Hepatocyte (in vitro differentiated cells): ENCODE measurements at regions not wholly inside any gene's neighbourhood (a gene's known extent, or its start where the extent isn't known, plus 50 kb on each side); places are given as distances from the start of the nearest gene placed in this dataset.

Experiments
- DNase-seq: peaks from one replicate; pipeline ENCODE4 v3.0.0-alpha.2; 2016; ENCODE audit warnings: low spot score
- H2AFZ ChIP-seq: fragments of 200-600 bp; sonication (generic); 2 replicates; pipeline ENCODE4 v1.6.0; 2016; ENCODE audit warnings: antibody characterized with exemption, mild to moderate bottlenecking
- H3K27ac ChIP-seq: fragments of 200-600 bp; sonication (generic); 2 replicates; pipeline ENCODE4 v1.5.1; 2016; ENCODE audit warnings: mild to moderate bottlenecking
- H3K27me3 ChIP-seq: fragments of 200-600 bp; sonication (generic); 2 replicates; pipeline ENCODE4 v1.6.1; 2016
- H3K36me3 ChIP-seq: fragments of 200-600 bp; sonication (generic); replicated peaks from 2 replicates; pipeline ENCODE4 v1.5.1; 2016; ENCODE audit warnings: low read depth; ENCODE audit not compliant: insufficient read depth
- H3K4me1 ChIP-seq: fragments of 200-600 bp; sonication (generic); 2 replicates; pipeline ENCODE4 v1.5.1; 2016; ENCODE audit warnings: mild to moderate bottlenecking, moderate library complexity; ENCODE audit not compliant: insufficient read depth
- H3K4me2 ChIP-seq: fragments of 200-600 bp; sonication (generic); 2 replicates; pipeline ENCODE4 v1.6.0; 2016
- H3K4me3 ChIP-seq: fragments of 200-600 bp; sonication (generic); 2 replicates; pipeline ENCODE4 v1.5.1; 2016; ENCODE audit warnings: mild to moderate bottlenecking
- H3K79me2 ChIP-seq: fragments of 200-600 bp; sonication (generic); 2 replicates; pipeline ENCODE4 v1.6.0; 2017; ENCODE audit warnings: mild to moderate bottlenecking
- H3K9me2 ChIP-seq: fragments of 200-600 bp; sonication (generic); replicated peaks from 2 replicates; pipeline ENCODE4 v1.6.0; 2017; ENCODE audit warnings: mild to moderate bottlenecking; ENCODE audit not compliant: insufficient read depth
- H3K9me3 ChIP-seq: fragments of 200-600 bp; sonication (generic); 2 replicates; pipeline ENCODE4 v1.5.1; 2016; ENCODE audit warnings: low read depth, mild to moderate bottlenecking
- H4K20me1 ChIP-seq: fragments of 200-600 bp; sonication (generic); 2 replicates; pipeline ENCODE4 v1.6.0; 2016; ENCODE audit warnings: mild to moderate bottlenecking; ENCODE audit not compliant: insufficient read depth, poor library complexity, severe bottlenecking
- CTCF ChIP-seq: fragments of 200-600 bp; sonication (generic); IDR thresholded peaks from 2 replicates; pipeline ENCODE4 v1.5.1; 2016; ENCODE audit warnings: antibody characterized with exemption, mild to moderate bottlenecking; ENCODE audit not compliant: poor library complexity
- EZH2 ChIP-seq: fragments of 200-600 bp; sonication (generic); IDR thresholded peaks from 2 replicates; pipeline ENCODE4 v1.6.1; 2016; ENCODE audit warnings: antibody characterized with exemption, mild to moderate bottlenecking, borderline replicate concordance
- EZH2phosphoT487 ChIP-seq: fragments of 200-600 bp; sonication (generic); IDR thresholded peaks from one replicate; pipeline ENCODE4 v1.6.1; 2018; ENCODE audit warnings: antibody characterized with exemption, mild to moderate bottlenecking, low read depth, moderate library complexity; ENCODE audit not compliant: unreplicated experiment, severe bottlenecking
- WGBS: methylation state at CpG from one replicate; pipeline ENCODE4 v1.1.6; 2016; ENCODE audit warnings: low lambda C conversion rate; ENCODE audit errors: missing lambda C conversion rate; 5-methylcytosine and 5-hydroxymethylcytosine counted together

GRCh38 chr5:175803736-175804454 lies 67.5 kb upstream of the CPLX2 start:
- WGBS, result 83% methylated on average over 8 of the region's 8 CpGs
- H4K20me1 ChIP-seq, result no peaks in the 10 kb centered on the region
- H3K9me3 ChIP-seq, result no peaks in the 10 kb centered on the region
- H3K4me2 ChIP-seq, result no peak overlapping the region
- H3K9me2 ChIP-seq, result no peaks in the 10 kb centered on the region
- H2AFZ ChIP-seq, result no peak overlapping the region
- H3K36me3 ChIP-seq, result no peaks in the 10 kb centered on the region
- H3K4me3 ChIP-seq, result no peak overlapping the region
- peaks cover 3% of the 10 kb centered on the region for H3K27me3 ChIP-seq
- no peak for DNase-seq
- TF ChIP-seq CTCF, result no peak
- TF ChIP-seq EZH2phosphoT487, result no peak
- TF ChIP-seq EZH2, result no peak
- no peaks in the 10 kb centered on the region for H3K4me1 ChIP-seq
- no peaks in the 10 kb centered on the region for H3K79me2 ChIP-seq
- no peak overlapping the region for H3K27ac ChIP-seq

- no peak for DNase-seq
- WGBS, result 86% methylated on average over 12 of the region's 12 CpGs
- H3K4me1 ChIP-seq, result no peaks in the 10 kb centered on the region
- H4K20me1 ChIP-seq, result no peaks in the 10 kb centered on the region
- H3K36me3 ChIP-seq, result no peaks in the 10 kb centered on the region
- no peak overlapping the region for H3K4me3 ChIP-seq
- H2AFZ ChIP-seq, result no peak overlapping the region
- H3K79me2 ChIP-seq, result no peaks in the 10 kb centered on the region
- no peaks in the 10 kb centered on the region for H3K9me2 ChIP-seq
- TF ChIP-seq CTCF (no peak), EZH2 (no peak), EZH2phosphoT487 (no peak)
- no peak overlapping the region for H3K4me2 ChIP-seq
- no peaks in the 10 kb centered on the region for H3K27me3 ChIP-seq
- H3K9me3 ChIP-seq, result no peaks in the 10 kb centered on the region
- no peak overlapping the region for H3K27ac ChIP-seq
Measured at GRCh38 chr5:175805256-175806011, 65.9 kb upstream of the CPLX2 start.

GRCh38 chr5:175808711-175809110 lies 62.7 kb upstream of the CPLX2 start:
- no peak for DNase-seq
- TF ChIP-seq CTCF (no peak), EZH2 (no peak), EZH2phosphoT487 (no peak)
- H3K27me3 ChIP-seq, result no peaks in the 10 kb centered on the region

More at GRCh38 chr5:175808711-175809110, 62.7 kb upstream of the CPLX2 start:
- Histone ChIP-seq H3K4me3 (no peak overlapping the region), H3K27ac (no peak overlapping the region), H3K4me2 (no peak overlapping the region), H3K36me3 (no peaks in the 10 kb centered on the region), H3K79me2 (no peaks in the 10 kb centered on the region), H4K20me1 (no peaks in the 10 kb centered on the region), H3K9me2 (no peaks in the 10 kb centered on the region), H3K9me3 (no peaks in the 10 kb centered on the region), H2AFZ (no peak overlapping the region), H3K4me1 (no peaks in the 10 kb centered on the region)
- WGBS, result 97% methylated on average over 6 of the region's 6 CpGs
